Loucy (cell line): ENCODE measurements at regions not wholly inside any gene's neighbourhood (a gene's known extent, or its start where the extent isn't known, plus 50 kb on each side); places are given as distances from the start of the nearest gene placed in this dataset.

Source experiments
- H2AFZ ChIP-seq: fragments of 200-600 bp; sonication (generic); 2 replicates; pipeline ENCODE4 v1.6.0; 2016; ENCODE audit warnings: antibody characterized with exemption, mild to moderate bottlenecking, low read length, moderate library complexity
- H3F3A ChIP-seq: fragments of 200-600 bp; 2 replicates; pipeline ENCODE4 v1.6.0; 2016; ENCODE audit warnings: antibody characterized with exemption, low read depth, mild to moderate bottlenecking
- H3K27me3 ChIP-seq: fragments of 200-600 bp; sonication (generic); 2 replicates; pipeline ENCODE4 v1.6.1; 2014; ENCODE audit warnings: low read length, mild to moderate bottlenecking; ENCODE audit not compliant: insufficient read depth, poor library complexity, severe bottlenecking
- H3K36me3 ChIP-seq: fragments of 200-600 bp; sonication (generic); 2 replicates; pipeline ENCODE4 v1.6.1; 2016; ENCODE audit warnings: low read length; ENCODE audit not compliant: insufficient read depth
- H3K4me1 ChIP-seq: fragments of 200-600 bp; sonication (generic); 2 replicates; pipeline ENCODE4 v1.5.1; 2014; ENCODE audit warnings: low read length, mild to moderate bottlenecking; ENCODE audit not compliant: insufficient read depth, poor library complexity, severe bottlenecking
- H3K4me2 ChIP-seq: fragments of 200-600 bp; sonication (generic); 2 replicates; pipeline ENCODE4 v1.6.0; 2014; ENCODE audit warnings: antibody characterized with exemption, low read length, low read depth, mild to moderate bottlenecking; ENCODE audit not compliant: poor library complexity, severe bottlenecking
- H3K4me3 ChIP-seq: fragments of 200-600 bp; sonication (generic); 2 replicates; pipeline ENCODE4 v1.5.1; 2014; ENCODE audit warnings: low read length, mild to moderate bottlenecking, mixed read lengths; ENCODE audit not compliant: poor library complexity, severe bottlenecking
- H3K79me2 ChIP-seq: fragments of 200-600 bp; sonication (generic); 2 replicates; pipeline ENCODE4 v1.6.1; 2014; ENCODE audit warnings: low read length; ENCODE audit not compliant: insufficient read depth
- H3K9ac ChIP-seq: fragments of 200-600 bp; sonication (generic); 2 replicates; pipeline ENCODE4 v1.6.0; 2014; ENCODE audit warnings: mild to moderate bottlenecking, low read depth, low read length, moderate library complexity; ENCODE audit not compliant: poor library complexity, severe bottlenecking
- H3K9me2 ChIP-seq: fragments of 200-600 bp; sonication (generic); replicated peaks from 2 replicates; pipeline ENCODE4 v1.6.1; 2016; ENCODE audit warnings: low read depth, low read length, mixed read lengths
- H3K9me3 ChIP-seq: fragments of 200-600 bp; sonication (generic); 2 replicates; pipeline ENCODE4 v1.6.1; 2014; ENCODE audit warnings: mild to moderate bottlenecking, antibody characterized with exemption, low read length, low read depth; ENCODE audit not compliant: insufficient read depth
- H4K20me1 ChIP-seq: fragments of 200-600 bp; sonication (generic); 2 replicates; pipeline ENCODE4 v1.6.0; 2014; ENCODE audit warnings: antibody characterized with exemption, low read length, mild to moderate bottlenecking; ENCODE audit not compliant: insufficient read depth, poor library complexity, severe bottlenecking
- CTCF ChIP-seq: fragments of 200-600 bp; sonication (generic); conservative IDR thresholded peaks from 2 replicates; pipeline ENCODE4 v1.5.1; 2014; ENCODE audit warnings: mild to moderate bottlenecking, antibody characterized with exemption, low read length
- EZH2phosphoT487 ChIP-seq: fragments of 200-600 bp; IDR thresholded peaks from 2 replicates; pipeline ENCODE4 v1.6.1; 2018; ENCODE audit warnings: antibody characterized with exemption, mild to moderate bottlenecking, moderate library complexity, borderline replicate concordance

DNA sequence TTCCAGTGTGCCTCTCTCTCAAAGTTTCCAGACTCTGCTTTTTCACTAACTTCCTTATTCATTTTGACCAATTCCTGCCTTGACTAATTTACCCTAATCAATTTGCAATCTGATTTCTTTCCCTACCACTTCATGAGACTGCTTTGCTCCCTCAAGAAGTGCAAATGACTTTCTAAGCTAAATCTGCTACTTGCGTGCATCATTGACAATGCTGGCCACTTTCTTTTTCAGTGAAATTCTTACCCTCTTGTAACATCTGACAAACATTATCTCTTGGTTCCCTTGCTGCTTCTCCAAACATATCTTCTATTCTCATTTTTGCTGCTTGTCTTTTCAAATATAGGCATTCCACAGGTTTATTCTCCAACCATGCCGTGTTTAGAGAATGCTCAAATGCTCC, 659.9 kb downstream of the USP25 start:
- Histone ChIP-seq H3F3A (no peaks in the 10 kb centered on the region), H3K79me2 (no peaks in the 10 kb centered on the region), H4K20me1 (no peaks in the 10 kb centered on the region), H3K9ac (no peak overlapping the region), H3K9me2 (0 out of 2 replicates have a peak, but pooled peaks cover 5% of the 10 kb centered on the region), H3K4me2 (no peak overlapping the region), H2AFZ (no peak overlapping the region), H3K36me3 (no peaks in the 10 kb centered on the region), H3K4me1 (no peaks in the 10 kb centered on the region), H3K27me3 (no peaks in the 10 kb centered on the region), H3K4me3 (no peak overlapping the region), H3K9me3 (peaks cover 9% of the 10 kb centered on the region; the same call in 1 of the 2 replicates)
- TF ChIP-seq EZH2phosphoT487, result no peak
- TF ChIP-seq CTCF, result no peak

- Histone ChIP-seq H3K9me3 (peaks cover 9% of the 10 kb centered on the region; the same call in 1 of the 2 replicates), H3K27me3 (no peaks in the 10 kb centered on the region), H3K4me2 (no peak overlapping the region), H3K9me2 (no peaks in the 10 kb centered on the region), H3K4me3 (no peak overlapping the region), H3F3A (no peaks in the 10 kb centered on the region), H3K9ac (no peak overlapping the region), H3K4me1 (no peaks in the 10 kb centered on the region), H3K36me3 (no peaks in the 10 kb centered on the region), H4K20me1 (no peaks in the 10 kb centered on the region), H2AFZ (no peak overlapping the region), H3K79me2 (no peaks in the 10 kb centered on the region)
- TF ChIP-seq EZH2phosphoT487, result no peak
- TF ChIP-seq CTCF, result no peak
These were observed 665.5 kb downstream of the USP25 start for GRCh38 chr21:16395285-16395684.

GRCh38 chr21:16402752-16403151, 673.0 kb downstream of the USP25 start:
- Histone ChIP-seq H3K9me2 (no peaks in the 10 kb centered on the region), H3K36me3 (no peaks in the 10 kb centered on the region), H3K27me3 (no peaks in the 10 kb centered on the region), H3K4me1 (no peaks in the 10 kb centered on the region), H3K4me3 (no peak overlapping the region), H3F3A (no peaks in the 10 kb centered on the region), H3K9me3 (no peaks in the 10 kb centered on the region), H4K20me1 (no peaks in the 10 kb centered on the region), H2AFZ (no peak overlapping the region), H3K79me2 (no peaks in the 10 kb centered on the region), H3K4me2 (no peak overlapping the region), H3K9ac (no peak overlapping the region)
- no peak for TF ChIP-seq EZH2phosphoT487
- TF ChIP-seq CTCF, result no peak
